Suprapubic skin (tissue), 4 donors: ENCODE measurements at regions not wholly inside any gene's neighbourhood (a gene's known extent, or its start where the extent isn't known, plus 50 kb on each side); places are given as distances from the start of the nearest gene placed in this dataset.
"Not testable (repeated sequence)": the region's sequence is repeated elsewhere in the genome, so short reads cannot be mapped to it uniquely, and the experiment has no call there.

Experiments used
- DNase-seq, 2 donors: peaks; one replicate each; pipeline ENCODE4 v3.0.0-alpha.2; 2019; ENCODE audit warnings: low spot score in 2 of 2
- H3K27ac ChIP-seq: fragments of 200-600 bp; sonication (generic); one replicate; pipeline ENCODE4 v1.5.1; 2019
- H3K27me3 ChIP-seq: fragments of 200-600 bp; sonication (generic); one replicate; pipeline ENCODE4 v1.5.1; 2019
- H3K36me3 ChIP-seq: fragments of 200-600 bp; sonication (generic); one replicate; pipeline ENCODE4 v1.5.1; 2019
- H3K4me1 ChIP-seq: fragments of 200-600 bp; sonication (generic); one replicate; pipeline ENCODE4 v1.5.1; 2019
- H3K4me3 ChIP-seq: fragments of 200-600 bp; sonication (generic); one replicate; pipeline ENCODE4 v1.5.1; 2019; ENCODE audit warnings: mild to moderate bottlenecking
- H3K9me3 ChIP-seq: fragments of 200-600 bp; sonication (generic); one replicate; pipeline ENCODE4 v1.5.1; 2019
- CTCF ChIP-seq, 2 donors: fragments of 200-600 bp in 1 of 2; fragments of 450-650 bp in 1 of 2; sonication (generic) in 1 of 2; IDR thresholded peaks; one replicate each; pipeline ENCODE4 v1.5.1; 2016 to 2019; ENCODE audit warnings: antibody characterized with exemption in 2 of 2, mild to moderate bottlenecking in 1 of 2, moderate library complexity in 1 of 2
- EP300 ChIP-seq: sonication (generic); formaldehyde crosslinking; IDR thresholded peaks from one replicate; pipeline ENCODE4 v1.6.1; 2017; ENCODE audit warnings: antibody characterized with exemption
- POLR2A ChIP-seq, 2 donors: fragments of 450-650 bp; IDR thresholded peaks; one replicate each; pipeline ENCODE4 v1.6.1; 2017; ENCODE audit warnings: antibody characterized with exemption in 2 of 2, mild to moderate bottlenecking in 2 of 2, moderate library complexity in 2 of 2
- POLR2AphosphoS5 ChIP-seq, 3 donors: sonication (generic); formaldehyde crosslinking; IDR thresholded peaks; one replicate each; pipeline ENCODE4 v1.6.1; 2017; ENCODE audit warnings: antibody characterized with exemption in 3 of 3
- WGBS: methylation state at CpG from one replicate; pipeline ENCODE4 v1.1.5; 2018; 5-methylcytosine and 5-hydroxymethylcytosine counted together

GRCh38 chr15:93333796-93334195, 244.8 kb upstream of the RGMA start:
- no peak for DNase-seq

GRCh38 chr15:93333126-93333525, 244.1 kb upstream of the RGMA start:
- H3K36me3 ChIP-seq, H3K9me3 ChIP-seq, H3K27ac ChIP-seq: not testable (repeated sequence)

More at GRCh38 chr15:93333796-93334195, 244.8 kb upstream of the RGMA start:
- TF ChIP-seq POLR2AphosphoS5 (IDR thresholded peaks at IDR 0.05) (no peak), CTCF (IDR thresholded peaks at IDR 0.05) (no peak), EP300 (no peak), POLR2A (IDR thresholded peaks at IDR 0.05) (no peak)
- WGBS = 40% methylated on average over 6 of the region's 6 CpGs
- no peaks in the 10 kb centered on the region for H3K4me1 ChIP-seq
- no peaks in the 10 kb centered on the region for H3K36me3 ChIP-seq
- no peak overlapping the region for H3K27ac ChIP-seq
- no peaks in the 10 kb centered on the region for H3K9me3 ChIP-seq
- H3K27me3 ChIP-seq = peaks cover 8% of the 10 kb centered on the region
- H3K4me3 ChIP-seq = no peak overlapping the region

GRCh38 chr15:93332168-93332553, 243.2 kb upstream of the RGMA start:
- H3K4me3 ChIP-seq = no peak overlapping the region

More at GRCh38 chr15:93333126-93333525, 244.1 kb upstream of the RGMA start:
- H3K4me1 ChIP-seq, H3K27me3 ChIP-seq, H3K4me3 ChIP-seq, DNase-seq: not testable (repeated sequence)
- WGBS = 82% methylated on average over 13 of the region's 16 CpGs

GRCh38 chr15:93331545-93332167, 242.6 kb upstream of the RGMA start:
- H3K4me1 ChIP-seq = no peaks in the 10 kb centered on the region
- no peak for DNase-seq
- H3K4me3 ChIP-seq = no peak overlapping the region
- 41% methylated on average over 9 of the region's 9 CpGs for WGBS
- H3K27me3 ChIP-seq = peaks cover 8% of the 10 kb centered on the region
- no peaks in the 10 kb centered on the region for H3K36me3 ChIP-seq
- TF ChIP-seq CTCF (IDR thresholded peaks at IDR 0.05) = no peak
- TF ChIP-seq EP300 = no peak
- TF ChIP-seq POLR2AphosphoS5 (IDR thresholded peaks at IDR 0.05) = no peak
- TF ChIP-seq POLR2A (IDR thresholded peaks at IDR 0.05) = no peak
- no peak overlapping the region for H3K27ac ChIP-seq
- no peaks in the 10 kb centered on the region for H3K9me3 ChIP-seq

More at GRCh38 chr15:93332168-93332553, 243.2 kb upstream of the RGMA start:
- H3K27ac ChIP-seq = no peak overlapping the region
- no peak for TF ChIP-seq POLR2AphosphoS5 (IDR thresholded peaks at IDR 0.05)
- TF ChIP-seq EP300 = no peak
- TF ChIP-seq CTCF (IDR thresholded peaks at IDR 0.05) = no peak
- TF ChIP-seq POLR2A (IDR thresholded peaks at IDR 0.05) = no peak
- peaks cover 8% of the 10 kb centered on the region for H3K27me3 ChIP-seq
- H3K36me3 ChIP-seq = no peaks in the 10 kb centered on the region
- DNase-seq = no peak
- WGBS = 35% methylated on average over 4 of the region's 4 CpGs
- no peaks in the 10 kb centered on the region for H3K9me3 ChIP-seq
- H3K4me1 ChIP-seq = no peaks in the 10 kb centered on the region

- Histone ChIP-seq H3K27ac (no peak overlapping the region), H3K27me3 (peaks cover 8% of the 10 kb centered on the region), H3K36me3 (no peaks in the 10 kb centered on the region), H3K4me3 (no peak overlapping the region), H3K9me3 (no peaks in the 10 kb centered on the region), H3K4me1 (no peaks in the 10 kb centered on the region)
- DNase-seq = no peak
- TF ChIP-seq POLR2A (IDR thresholded peaks at IDR 0.05) = no peak
- no peak for TF ChIP-seq POLR2AphosphoS5 (IDR thresholded peaks at IDR 0.05)
- no peak for TF ChIP-seq CTCF (IDR thresholded peaks at IDR 0.05)
- no peak for TF ChIP-seq EP300
- 80% methylated on average over 6 of the region's 6 CpGs for WGBS
These were observed 242.0 kb upstream of the RGMA start for GRCh38 chr15:93330912-93331544.
